GM18498 (cell line): ENCODE measurements at regions not wholly inside any gene's neighbourhood (a gene's known extent, or its start where the extent isn't known, plus 50 kb on each side); places are given as distances from the start of the nearest gene placed in this dataset.
"Not testable (repeated sequence)": the region's sequence is repeated elsewhere in the genome, so short reads cannot be mapped to it uniquely, and the experiment has no call there.

Experiments used
- ATAC-seq: cut with Tn5 transposase; IDR thresholded peaks from one replicate; pipeline ENCODE4 v1.9.1; 2021; ENCODE audit warnings: mild to moderate bottlenecking, moderate library complexity; ENCODE audit not compliant: unreplicated experiment

GRCh38 chr6:165012183-165012582, 297.2 kb downstream of the C6orf118 start:
- no peak for ATAC-seq

GRCh38 chr6:165010556-165011535, 298.6 kb downstream of the C6orf118 start:
- ATAC-seq, result no peak

GRCh38 chr6:165008971-165009370, 300.4 kb downstream of the C6orf118 start:
- no peak for ATAC-seq

- ATAC-seq, result no peak
Measured at GRCh38 chr6:165002866-165003265, 306.5 kb downstream of the C6orf118 start.

- ATAC-seq, result no peak
Measured at GRCh38 chr6:165002358-165002757, 307.0 kb downstream of the C6orf118 start.

GRCh38 chr6:165001502-165002157, 307.8 kb downstream of the C6orf118 start:
- ATAC-seq, result no peak

GRCh38 chr6:164998297-164998696, 311.1 kb downstream of the C6orf118 start:
- no peak for ATAC-seq

GRCh38 chr6:164996838-164997237, 312.6 kb downstream of the C6orf118 start:
- no peak for ATAC-seq

GRCh38 chr6:164991573-164991972, 317.8 kb downstream of the C6orf118 start:
- no peak for ATAC-seq

- no peak for ATAC-seq
Measured at GRCh38 chr6:164990901-164991300, 318.5 kb downstream of the C6orf118 start.

GRCh38 chr6:164982389-164982788, 327.0 kb downstream of the C6orf118 start:
- ATAC-seq, result no peak

- ATAC-seq, result no peak
Measured at GRCh38 chr6:164967102-164967501, 342.3 kb downstream of the C6orf118 start.

- no peak for ATAC-seq
Measured at GRCh38 chr6:164962805-164963204, 346.6 kb downstream of the C6orf118 start.

- ATAC-seq, result no peak
Measured at GRCh38 chr6:164947164-164947563, 362.2 kb downstream of the C6orf118 start.

- no peak for ATAC-seq
Measured at GRCh38 chr6:164942271-164942670, 367.1 kb downstream of the C6orf118 start.

GRCh38 chr6:164933238-164933794, 376.1 kb downstream of the C6orf118 start:
- not testable (repeated sequence) for ATAC-seq

GRCh38 chr6:164929408-164929977, 379.9 kb downstream of the C6orf118 start:
- no peak for ATAC-seq

- ATAC-seq, result no peak
Measured at GRCh38 chr6:164928728-164929407, 380.5 kb downstream of the C6orf118 start.

- no peak for ATAC-seq
Measured at GRCh38 chr6:164928057-164928727, 381.2 kb downstream of the C6orf118 start.
